HG03558 (cell line): ENCODE measurements at regions not wholly inside any gene's neighbourhood (a gene's known extent, or its start where the extent isn't known, plus 50 kb on each side); places are given as distances from the start of the nearest gene placed in this dataset.

Experiments used
- ATAC-seq: cut with Tn5 transposase; IDR thresholded peaks from one replicate; pipeline ENCODE4 v1.9.1; 2021; ENCODE audit warnings: moderate number of reproducible peaks; ENCODE audit not compliant: unreplicated experiment; ENCODE audit errors: extremely low read depth

DNA sequence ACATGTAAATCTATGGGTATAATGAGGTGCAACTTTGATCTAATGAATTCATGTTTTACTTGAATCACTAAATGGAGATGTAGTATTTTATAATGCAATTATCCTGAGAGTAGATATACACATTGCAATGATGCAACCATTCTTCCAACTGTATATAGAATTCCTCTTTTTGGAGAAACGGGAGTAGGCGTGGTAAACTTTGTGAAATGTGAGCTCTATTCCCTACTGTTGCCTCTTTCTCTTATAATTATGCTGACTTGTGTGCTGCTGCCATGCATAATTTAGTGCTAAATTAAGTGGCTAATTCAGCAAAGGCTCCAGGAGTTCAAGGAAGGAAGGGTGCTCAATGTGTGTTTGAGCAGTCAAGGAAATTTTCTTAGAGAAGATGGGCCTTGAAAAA lies 116.6 kb upstream of the SLC35B3 start:
- ATAC-seq: no peak

DNA sequence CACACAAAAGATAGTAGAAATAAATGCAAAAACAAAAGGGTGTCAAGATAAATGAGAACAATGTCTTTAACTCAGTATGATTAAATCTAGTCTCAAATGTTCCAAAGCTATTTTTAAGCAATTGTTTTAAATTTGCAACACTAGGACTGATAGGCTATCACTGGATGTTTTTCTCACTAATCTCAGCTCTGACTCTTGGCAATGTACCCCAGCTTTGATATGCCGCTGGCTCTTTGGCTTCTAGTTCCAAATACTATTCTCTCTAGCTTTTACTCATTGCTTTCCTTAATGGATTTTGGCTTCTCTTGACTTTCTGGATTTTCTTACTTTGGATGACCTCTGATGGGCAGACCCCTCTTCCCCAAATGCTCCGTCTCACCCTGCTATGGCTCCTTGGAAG lies 116.0 kb upstream of the SLC35B3 start:
- ATAC-seq: no peak

DNA sequence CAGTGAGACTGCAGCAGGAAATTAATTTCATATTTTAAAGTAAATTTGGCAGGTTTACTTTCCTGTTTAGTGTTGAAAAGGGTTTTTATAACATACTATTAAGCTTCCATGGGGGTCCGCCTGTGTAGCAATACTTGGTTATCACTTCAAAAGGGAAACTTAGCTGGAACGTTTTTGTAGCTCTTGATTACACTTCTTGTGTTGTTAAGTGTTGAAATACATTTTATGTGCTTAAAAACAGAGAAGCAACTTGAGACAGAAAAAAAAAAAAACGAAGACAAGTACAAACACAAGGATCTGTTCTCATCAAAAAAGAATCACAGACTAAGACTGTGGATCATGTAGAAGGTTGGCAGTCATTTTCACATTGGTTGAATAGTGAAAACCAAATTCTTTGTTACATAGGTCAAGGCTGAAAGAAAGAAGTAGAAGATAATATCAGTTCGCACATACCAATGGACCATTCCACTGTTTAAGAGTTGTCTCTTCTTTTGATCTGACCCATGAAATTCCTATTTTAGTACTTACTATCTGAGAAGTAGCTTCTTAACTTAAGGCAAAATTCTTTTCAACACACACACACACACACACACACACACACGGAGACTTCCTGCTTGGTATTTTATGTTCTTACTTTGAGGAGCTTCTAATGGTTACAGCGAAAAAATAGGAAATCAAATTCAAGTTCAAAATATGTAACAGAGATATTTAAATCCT lies 113.9 kb upstream of the SLC35B3 start:
- no peak for ATAC-seq

DNA sequence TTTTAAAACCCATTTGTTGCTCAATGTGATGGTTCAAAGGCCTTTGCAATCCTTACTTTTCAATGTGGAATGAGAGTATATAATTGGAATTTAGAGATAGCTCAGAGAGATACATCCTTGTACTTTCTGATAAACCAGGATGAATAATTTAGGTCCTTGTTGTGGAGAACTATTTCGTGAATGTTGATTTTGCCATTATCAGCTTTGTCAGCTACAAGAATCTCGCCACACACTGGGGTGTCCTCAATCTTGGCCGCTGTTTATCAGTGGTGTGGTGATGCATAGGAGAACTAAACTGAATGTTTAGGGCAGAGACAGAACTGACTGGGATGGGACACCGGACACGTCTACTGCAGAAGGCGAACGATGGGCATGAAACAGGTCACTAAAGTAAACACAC lies 111.2 kb upstream of the SLC35B3 start:
- ATAC-seq: no peak

DNA sequence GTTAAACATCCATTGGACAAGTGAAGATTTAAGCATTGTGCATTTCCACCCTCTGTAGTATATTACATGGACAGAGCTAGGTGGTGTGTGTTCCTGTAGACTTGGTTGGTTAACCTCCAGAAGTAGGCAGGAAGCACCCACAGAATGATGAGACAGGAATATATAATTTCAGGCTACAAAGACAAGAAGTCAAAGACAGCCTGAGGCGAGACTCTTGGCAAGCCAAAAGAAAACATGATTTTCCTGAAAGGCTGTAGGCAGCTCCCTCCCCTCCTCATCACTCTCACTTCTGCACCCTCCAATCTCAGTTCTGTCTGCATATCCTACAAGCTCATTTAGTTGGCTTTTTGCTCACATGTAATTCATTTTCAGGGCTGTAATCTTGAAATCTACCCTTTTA lies 110.0 kb upstream of the SLC35B3 start:
- no peak for ATAC-seq

DNA sequence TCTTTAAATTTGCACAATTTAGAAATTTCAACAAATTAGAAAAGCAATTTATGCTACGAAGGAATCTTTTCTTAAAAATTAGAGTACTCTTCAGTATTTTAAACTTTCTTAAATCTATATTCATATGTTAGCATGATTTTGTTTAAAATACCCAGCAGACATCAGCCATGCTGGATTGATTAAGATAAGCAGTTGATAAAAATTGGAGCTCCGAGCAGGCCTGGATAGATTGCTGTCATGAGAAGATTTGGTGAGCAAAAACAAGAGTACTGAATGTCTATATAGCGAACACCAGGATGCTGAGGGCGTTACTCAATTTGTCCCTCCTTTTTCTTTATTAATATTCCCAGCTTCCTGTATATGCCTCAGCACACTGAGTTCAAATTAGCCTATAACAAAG lies 108.4 kb upstream of the SLC35B3 start:
- no peak for ATAC-seq

DNA sequence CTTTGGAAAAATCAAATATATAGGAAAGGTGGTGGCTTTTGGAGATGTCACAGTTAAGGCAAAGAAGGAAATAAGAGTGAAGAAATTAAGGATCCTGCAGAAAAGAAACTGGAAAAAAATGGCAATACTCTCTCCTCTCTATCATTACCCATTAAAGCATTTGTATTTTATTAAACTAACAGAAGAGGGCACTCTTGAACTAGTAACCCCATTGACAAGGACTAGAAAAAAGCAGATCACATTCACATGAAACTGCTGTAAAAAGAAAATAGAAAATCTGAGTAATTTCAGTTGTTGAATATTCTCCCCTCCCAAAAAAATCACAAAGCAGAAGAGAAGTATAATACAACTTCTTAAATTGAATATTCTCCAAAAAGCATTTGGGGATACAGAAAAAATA lies 104.1 kb upstream of the SLC35B3 start:
- ATAC-seq: no peak

DNA sequence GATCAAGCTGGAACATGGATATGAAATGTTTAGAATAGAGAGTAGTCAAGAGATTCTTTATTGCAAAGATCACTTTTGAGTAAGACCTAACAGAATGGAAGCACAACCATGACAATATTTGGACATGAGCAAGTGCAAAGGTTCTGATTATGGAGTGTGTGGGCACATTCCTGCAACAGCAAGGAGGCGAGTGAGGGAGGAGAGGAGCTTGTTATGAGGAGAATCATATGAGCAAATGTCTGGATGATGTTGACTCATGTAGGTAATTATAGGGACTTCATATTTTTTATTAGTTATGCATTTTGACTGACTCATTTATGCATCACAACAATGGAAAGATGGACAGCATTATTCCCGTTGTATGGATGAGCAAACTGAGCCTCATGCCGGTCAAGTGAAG lies 100.8 kb upstream of the SLC35B3 start:
- no peak for ATAC-seq

DNA sequence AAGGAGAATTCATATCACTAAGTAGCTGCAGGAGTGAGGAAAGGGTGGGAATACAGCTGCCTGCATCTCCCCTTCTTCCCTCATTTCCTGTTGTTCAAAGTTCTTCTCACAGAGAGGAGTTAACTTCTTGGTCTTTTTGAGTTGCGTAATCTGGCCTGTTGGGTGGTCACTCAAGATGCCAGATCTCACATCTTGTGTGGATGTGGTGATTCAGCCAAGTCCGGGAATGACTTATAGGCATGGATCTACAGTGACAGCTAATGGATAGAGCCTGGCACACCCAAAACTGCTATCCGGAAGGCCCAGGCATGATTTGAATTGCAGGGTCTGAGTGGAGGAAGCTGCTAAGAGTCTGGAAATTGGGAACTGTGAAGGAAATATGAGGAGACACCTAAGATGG lies 100.2 kb upstream of the SLC35B3 start:
- ATAC-seq: no peak

DNA sequence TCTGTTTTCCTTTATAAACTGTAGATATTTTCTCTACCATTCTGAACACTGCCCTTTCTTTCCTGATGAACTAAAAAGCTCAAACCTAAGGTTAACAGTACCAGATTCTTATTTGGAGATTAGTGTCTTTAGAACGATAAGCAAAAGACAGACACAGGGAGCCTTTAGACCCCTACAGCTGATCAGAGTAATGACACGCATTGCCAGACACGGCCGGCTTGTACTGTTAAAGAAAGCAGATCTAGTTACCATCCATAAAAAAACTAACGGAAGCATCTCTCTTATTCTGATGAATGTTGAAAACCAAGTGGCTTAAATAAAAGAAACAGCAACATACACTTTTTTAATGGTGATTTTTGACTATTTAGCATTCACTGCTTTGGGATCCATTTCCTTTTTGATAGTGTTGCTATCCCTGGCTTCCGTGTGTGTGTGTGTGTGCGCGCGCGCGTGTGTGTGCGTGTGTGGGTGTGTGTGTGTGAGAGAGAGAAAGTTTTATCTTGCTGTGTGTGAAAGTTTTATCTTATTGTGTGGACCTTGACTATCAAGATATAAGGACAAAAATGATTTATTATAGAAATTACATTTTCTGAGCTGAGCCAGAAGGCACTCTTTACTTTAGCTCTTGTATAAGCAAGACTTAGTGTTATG lies 95.6 kb upstream of the SLC35B3 start:
- ATAC-seq: no peak

DNA sequence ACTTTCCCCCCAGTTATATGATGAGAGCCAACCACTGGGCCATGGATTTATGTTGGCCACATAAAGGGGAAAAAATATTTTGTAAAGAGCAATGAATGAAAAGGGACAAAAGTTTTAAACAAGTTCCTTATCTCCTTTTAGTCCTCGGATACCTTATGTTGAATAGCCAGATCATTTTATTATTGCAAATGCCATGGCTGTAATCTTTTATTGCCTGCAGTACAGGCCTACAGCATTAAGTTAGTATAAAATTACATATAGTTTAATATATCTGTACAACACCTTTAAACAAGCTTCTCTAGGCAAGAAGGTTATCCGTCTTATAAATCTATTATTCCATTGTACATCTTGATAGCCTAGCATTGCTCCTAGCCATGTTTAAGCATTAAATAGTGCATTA lies 93.9 kb upstream of the SLC35B3 start:
- no peak for ATAC-seq

DNA sequence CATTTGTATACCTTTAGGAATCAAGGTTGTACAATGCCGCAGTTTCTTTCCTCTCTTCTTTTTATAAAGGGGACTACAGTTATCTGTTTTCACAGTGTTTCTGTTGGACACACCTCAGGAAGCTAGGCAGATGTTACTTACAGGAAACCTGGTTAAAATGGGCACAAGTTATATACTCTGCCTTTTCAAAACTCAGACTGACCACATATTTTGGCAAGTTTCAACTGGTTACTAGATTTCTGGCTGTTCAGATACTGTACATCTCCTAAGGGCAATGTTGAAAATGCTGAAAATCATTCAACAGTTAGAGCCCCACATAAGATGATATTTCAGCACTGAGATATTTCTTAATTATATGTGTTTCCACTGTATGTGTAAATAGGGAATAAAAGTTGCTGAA lies 92.5 kb upstream of the SLC35B3 start:
- no peak for ATAC-seq

DNA sequence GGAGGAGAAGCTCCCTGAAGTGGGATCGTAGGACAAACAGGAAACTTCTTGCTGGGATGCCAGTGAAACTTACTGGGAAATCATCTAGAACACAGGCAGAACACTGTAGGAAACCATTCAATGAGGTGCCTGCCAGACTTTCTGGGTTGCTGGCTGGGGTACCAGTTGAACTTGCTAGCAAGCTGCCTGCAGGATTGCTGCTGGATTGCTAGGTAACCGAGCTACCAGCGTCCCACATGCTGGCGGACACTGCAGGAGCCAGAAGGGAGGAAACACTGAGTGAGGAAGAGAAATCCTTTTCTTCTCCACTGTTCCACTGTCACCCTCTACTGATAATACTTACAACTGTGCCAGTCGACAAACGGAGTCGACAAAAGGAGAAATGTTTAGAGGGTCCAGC lies 91.3 kb upstream of the SLC35B3 start:
- ATAC-seq: no peak

DNA sequence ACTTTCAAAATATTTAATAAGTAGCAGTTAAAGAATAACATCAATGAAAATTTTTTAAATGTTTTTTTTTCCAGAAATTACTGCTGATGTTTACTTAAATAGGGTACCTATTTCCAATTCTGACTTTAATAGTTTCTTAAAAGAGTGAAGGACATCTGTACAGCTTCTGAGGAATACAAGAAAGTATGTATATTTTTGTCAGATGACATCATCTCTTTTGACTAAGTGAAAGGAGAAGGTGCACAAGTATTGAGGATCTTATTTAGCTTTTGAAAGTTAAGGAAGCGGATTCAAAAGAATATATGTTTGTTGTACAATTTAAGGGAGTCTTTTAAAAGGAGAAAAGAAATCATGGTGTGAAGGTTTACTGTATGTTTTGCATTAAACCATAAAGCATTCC lies 90.0 kb upstream of the SLC35B3 start:
- no peak for ATAC-seq

DNA sequence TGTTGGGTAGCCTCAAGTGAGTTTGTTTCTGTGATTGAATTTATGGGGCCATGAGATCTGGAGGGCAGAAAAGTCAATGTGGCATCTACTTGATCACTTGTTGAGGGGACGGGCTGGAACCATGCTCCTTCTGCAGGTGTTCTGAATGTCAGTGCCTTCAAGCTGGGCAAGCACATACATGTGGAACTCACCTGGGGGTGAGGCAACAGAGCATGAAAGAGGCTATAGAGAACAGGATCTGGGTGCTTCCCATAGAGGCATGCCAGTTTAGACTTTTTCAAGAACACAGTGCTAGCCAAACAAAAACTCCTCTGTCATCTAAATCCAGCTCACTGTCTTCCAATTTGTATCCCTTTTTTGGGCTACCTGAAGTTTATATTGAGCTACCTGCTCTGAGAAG lies 77.8 kb upstream of the SLC35B3 start:
- ATAC-seq: no peak

DNA sequence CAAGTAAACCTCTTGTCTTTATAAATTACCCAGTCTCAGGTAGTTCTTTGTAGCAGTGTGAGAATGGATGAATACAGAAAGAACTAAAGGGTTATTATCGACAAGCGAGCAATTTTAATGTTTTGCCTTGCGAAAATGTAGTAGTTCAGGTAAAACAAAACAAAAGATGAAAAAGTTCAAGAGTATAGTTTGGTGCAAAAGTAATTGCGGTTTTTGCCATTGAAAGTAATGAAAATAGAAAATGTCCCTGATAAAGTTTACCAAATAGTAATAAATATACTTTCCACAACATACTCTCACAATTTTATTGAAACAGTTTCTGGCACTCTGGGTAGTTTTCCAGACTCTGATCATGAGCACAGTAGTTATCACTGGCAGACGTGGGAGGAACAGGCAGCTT lies 71.9 kb upstream of the SLC35B3 start:
- ATAC-seq: no peak

DNA sequence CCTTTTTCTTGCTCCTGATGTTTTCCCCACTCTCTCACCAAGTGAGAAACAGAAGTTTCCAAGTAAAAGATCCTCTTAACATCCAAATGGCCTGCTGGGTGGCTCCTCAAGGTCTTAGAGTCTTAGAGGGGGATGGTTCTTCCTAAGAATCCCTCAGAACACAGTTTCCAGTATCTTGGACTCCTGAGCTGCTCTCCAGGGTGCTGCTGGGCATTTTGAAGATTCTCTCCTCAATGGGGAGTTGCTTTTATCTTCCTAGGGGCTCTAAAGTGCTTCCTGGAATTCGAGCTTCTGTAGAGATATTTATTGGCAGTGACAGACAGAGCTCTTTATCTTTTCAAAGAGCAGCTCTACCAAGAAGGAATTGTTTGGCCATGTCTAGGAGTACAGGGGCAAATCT lies 70.8 kb upstream of the SLC35B3 start:
- ATAC-seq: no peak

DNA sequence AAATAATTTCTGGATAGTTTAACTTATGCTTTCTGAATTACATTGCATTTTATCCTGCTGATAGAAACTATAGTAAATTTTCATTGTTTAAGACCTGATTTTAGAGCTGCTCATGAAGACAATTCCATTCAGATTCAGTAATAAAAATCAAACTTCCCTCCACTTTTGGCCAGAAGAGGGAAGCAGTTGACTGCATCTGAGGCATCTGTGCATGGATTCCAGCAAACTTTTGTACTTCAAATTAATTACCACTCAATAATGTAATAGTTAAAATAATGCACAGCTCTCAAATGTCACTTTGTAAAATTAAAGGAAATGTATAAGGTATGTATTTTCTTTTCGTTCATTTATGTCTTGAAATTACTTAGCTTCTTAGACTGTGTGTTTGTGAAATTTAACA lies 64.2 kb upstream of the SLC35B3 start:
- no peak for ATAC-seq

DNA sequence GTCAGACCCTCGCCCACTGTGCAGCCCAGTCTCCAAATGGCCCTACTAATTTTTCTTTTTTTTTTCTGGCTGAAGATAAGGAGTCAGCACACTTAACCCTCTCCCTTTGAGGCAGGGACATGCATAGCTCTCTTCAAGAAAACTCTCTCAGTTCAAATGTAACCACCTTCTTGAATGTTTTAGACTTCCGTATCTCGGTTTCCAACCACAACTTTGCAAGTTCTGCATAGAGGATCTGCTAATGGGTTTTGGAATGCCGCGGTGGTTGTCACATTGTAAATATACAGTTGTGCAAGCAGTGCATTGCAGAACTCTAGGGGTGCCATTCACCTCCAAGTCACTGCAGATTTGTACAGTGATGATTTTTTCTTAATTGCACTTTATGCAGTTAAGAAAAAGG lies 59.4 kb upstream of the SLC35B3 start:
- no peak for ATAC-seq

DNA sequence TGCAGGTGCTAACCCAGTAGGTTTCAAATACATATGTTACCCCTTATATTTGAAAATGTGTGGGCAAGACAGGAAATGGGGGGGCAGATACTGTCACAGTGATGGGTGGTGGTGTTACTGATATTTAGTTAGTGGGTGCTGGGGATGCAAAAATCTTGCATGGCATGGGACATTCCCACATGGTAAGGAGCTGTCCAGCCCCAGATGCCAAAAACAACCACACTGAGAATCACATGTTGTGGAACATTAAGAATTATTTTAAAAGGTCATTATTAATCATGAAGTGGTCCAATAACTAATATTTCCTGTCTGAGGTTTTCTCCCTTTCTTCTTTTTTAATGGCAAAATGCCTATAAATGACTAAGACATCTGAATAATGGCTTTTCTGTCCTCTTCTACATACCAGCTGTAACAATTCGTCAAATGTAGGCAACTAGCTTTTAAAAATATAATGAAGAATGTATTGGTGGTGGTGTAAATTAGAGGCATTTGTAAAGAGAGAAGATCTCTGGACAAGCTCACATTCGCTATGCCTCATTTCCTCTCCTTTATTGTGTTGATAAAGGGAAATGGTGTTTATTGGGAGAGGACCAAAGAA lies 57.3 kb upstream of the SLC35B3 start:
- no peak for ATAC-seq
